SK-N-SH treated with all-trans-retinoic acid at 6 μM for 48 hours (cell line): ENCODE measurements at regions not wholly inside any gene's neighbourhood (a gene's known extent, or its start where the extent isn't known, plus 50 kb on each side); places are given as distances from the start of the nearest gene placed in this dataset.

Experiments
- ARNTL ChIP-seq: fragments of 450-650 bp; formaldehyde crosslinking; IDR thresholded peaks from 2 replicates; pipeline ENCODE4 v1.5.0; 2020; ENCODE audit warnings: low read depth, mild to moderate bottlenecking, moderate library complexity, borderline replicate concordance
- CSDC2 ChIP-seq: fragments of 250-450 bp; sonication (Bioruptor Pico); IDR thresholded peaks from 2 replicates; pipeline ENCODE4 v1.5.0; 2020; ENCODE audit warnings: mild to moderate bottlenecking, moderate library complexity
- ESRRG ChIP-seq: fragments of 250-450 bp; sonication (Bioruptor Pico); IDR thresholded peaks from 2 replicates; pipeline ENCODE4 v1.6.1; 2021; ENCODE audit warnings: mild to moderate bottlenecking
- GLIS3 ChIP-seq: fragments of 250-450 bp; sonication (Bioruptor Pico); IDR thresholded peaks from 2 replicates; pipeline ENCODE4 v1.5.0; 2020; ENCODE audit warnings: mild to moderate bottlenecking, moderate library complexity
- RARB ChIP-seq: fragments of 250-450 bp; sonication (Bioruptor Pico); IDR thresholded peaks from 2 replicates; pipeline ENCODE4 v1.8.0; 2021; ENCODE audit warnings: mild to moderate bottlenecking, moderate library complexity
- SNAI2 ChIP-seq: fragments of 250-450 bp; sonication (Bioruptor Pico); IDR thresholded peaks from 2 replicates; pipeline ENCODE4 v1.5.0; 2020; ENCODE audit warnings: mild to moderate bottlenecking, moderate library complexity
- TOX ChIP-seq: fragments of 250-450 bp; sonication (Bioruptor Pico); IDR thresholded peaks from 2 replicates; pipeline ENCODE4 v1.8.0; 2021; ENCODE audit warnings: mild to moderate bottlenecking, moderate library complexity, borderline replicate concordance
- ZFP3 ChIP-seq: fragments of 250-450 bp; sonication (Bioruptor Pico); IDR thresholded peaks from 2 replicates; pipeline ENCODE4 v1.5.0; 2020; ENCODE audit warnings: mild to moderate bottlenecking, moderate library complexity
- ZNF565 ChIP-seq: fragments of 450-650 bp; formaldehyde crosslinking; conservative IDR thresholded peaks from 2 replicates; pipeline ENCODE4 v1.5.0; 2020; ENCODE audit warnings: low read depth, mild to moderate bottlenecking, moderate library complexity
- ZNF70 ChIP-seq: fragments of 450-650 bp; formaldehyde crosslinking; IDR thresholded peaks from 2 replicates; pipeline ENCODE4 v1.5.0; 2020; ENCODE audit warnings: mild to moderate bottlenecking, moderate library complexity
- TF ChIP-seq, protein P1 (sequence below): fragments of 250-450 bp; sonication (Bioruptor Pico); IDR thresholded peaks from 2 replicates; pipeline ENCODE4 v1.8.0; 2020; ENCODE audit warnings: mild to moderate bottlenecking, moderate library complexity, borderline replicate concordance
- TF ChIP-seq, protein P2 (sequence below): fragments of 250-450 bp; sonication (Bioruptor Pico); IDR thresholded peaks from 2 replicates; pipeline ENCODE4 v1.5.1; 2020; ENCODE audit warnings: low read depth, mild to moderate bottlenecking, moderate library complexity
- TF ChIP-seq, protein P3 (sequence below): fragments of 250-450 bp; sonication (Bioruptor Pico); IDR thresholded peaks from 2 replicates; pipeline ENCODE4 v1.5.0; 2020; ENCODE audit warnings: mild to moderate bottlenecking, moderate library complexity

DNA sequence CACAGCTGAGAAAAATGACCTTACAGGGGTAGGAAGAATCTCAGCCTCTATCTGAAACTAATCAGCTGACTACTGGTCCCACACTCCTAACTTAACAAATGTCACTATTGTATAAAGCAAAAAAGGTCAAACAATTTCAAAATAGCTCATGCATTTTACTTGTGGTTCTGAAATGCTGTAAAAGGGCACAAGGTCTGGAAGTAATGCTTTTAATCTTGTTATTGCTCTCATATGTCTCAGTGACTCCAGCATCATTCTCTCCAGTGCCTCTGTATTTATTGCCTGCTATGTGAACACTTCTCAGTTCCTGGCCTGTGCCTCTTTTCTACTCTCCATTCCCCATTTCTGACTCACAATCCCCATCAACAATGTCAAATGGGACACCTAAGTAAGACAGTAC, 937.7 kb downstream of the CDH11 start:
- no peak for TF ChIP-seq GLIS3 (CRISPR knock-in tag)
- TF ChIP-seq, protein P1, sequence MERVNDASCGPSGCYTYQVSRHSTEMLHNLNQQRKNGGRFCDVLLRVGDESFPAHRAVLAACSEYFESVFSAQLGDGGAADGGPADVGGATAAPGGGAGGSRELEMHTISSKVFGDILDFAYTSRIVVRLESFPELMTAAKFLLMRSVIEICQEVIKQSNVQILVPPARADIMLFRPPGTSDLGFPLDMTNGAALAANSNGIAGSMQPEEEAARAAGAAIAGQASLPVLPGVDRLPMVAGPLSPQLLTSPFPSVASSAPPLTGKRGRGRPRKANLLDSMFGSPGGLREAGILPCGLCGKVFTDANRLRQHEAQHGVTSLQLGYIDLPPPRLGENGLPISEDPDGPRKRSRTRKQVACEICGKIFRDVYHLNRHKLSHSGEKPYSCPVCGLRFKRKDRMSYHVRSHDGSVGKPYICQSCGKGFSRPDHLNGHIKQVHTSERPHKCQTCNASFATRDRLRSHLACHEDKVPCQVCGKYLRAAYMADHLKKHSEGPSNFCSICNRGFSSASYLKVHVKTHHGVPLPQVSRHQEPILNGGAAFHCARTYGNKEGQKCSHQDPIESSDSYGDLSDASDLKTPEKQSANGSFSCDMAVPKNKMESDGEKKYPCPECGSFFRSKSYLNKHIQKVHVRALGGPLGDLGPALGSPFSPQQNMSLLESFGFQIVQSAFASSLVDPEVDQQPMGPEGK (CRISPR knock-in tag): no peak
- TF ChIP-seq, protein P2, sequence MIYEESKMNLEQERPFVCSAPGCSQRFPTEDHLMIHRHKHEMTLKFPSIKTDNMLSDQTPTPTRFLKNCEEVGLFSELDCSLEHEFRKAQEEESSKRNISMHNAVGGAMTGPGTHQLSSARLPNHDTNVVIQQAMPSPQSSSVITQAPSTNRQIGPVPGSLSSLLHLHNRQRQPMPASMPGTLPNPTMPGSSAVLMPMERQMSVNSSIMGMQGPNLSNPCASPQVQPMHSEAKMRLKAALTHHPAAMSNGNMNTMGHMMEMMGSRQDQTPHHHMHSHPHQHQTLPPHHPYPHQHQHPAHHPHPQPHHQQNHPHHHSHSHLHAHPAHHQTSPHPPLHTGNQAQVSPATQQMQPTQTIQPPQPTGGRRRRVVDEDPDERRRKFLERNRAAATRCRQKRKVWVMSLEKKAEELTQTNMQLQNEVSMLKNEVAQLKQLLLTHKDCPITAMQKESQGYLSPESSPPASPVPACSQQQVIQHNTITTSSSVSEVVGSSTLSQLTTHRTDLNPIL (CRISPR knock-in tag): no peak
- no peak for TF ChIP-seq ESRRG (CRISPR knock-in tag)
- TF ChIP-seq CSDC2: no peak
- TF ChIP-seq, protein P3, sequence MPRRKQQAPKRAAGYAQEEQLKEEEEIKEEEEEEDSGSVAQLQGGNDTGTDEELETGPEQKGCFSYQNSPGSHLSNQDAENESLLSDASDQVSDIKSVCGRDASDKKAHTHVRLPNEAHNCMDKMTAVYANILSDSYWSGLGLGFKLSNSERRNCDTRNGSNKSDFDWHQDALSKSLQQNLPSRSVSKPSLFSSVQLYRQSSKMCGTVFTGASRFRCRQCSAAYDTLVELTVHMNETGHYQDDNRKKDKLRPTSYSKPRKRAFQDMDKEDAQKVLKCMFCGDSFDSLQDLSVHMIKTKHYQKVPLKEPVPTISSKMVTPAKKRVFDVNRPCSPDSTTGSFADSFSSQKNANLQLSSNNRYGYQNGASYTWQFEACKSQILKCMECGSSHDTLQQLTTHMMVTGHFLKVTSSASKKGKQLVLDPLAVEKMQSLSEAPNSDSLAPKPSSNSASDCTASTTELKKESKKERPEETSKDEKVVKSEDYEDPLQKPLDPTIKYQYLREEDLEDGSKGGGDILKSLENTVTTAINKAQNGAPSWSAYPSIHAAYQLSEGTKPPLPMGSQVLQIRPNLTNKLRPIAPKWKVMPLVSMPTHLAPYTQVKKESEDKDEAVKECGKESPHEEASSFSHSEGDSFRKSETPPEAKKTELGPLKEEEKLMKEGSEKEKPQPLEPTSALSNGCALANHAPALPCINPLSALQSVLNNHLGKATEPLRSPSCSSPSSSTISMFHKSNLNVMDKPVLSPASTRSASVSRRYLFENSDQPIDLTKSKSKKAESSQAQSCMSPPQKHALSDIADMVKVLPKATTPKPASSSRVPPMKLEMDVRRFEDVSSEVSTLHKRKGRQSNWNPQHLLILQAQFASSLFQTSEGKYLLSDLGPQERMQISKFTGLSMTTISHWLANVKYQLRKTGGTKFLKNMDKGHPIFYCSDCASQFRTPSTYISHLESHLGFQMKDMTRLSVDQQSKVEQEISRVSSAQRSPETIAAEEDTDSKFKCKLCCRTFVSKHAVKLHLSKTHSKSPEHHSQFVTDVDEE (CRISPR knock-in tag): no peak
- no peak for TF ChIP-seq RARB
- no peak for TF ChIP-seq ZNF70 (CRISPR knock-in tag)
- TF ChIP-seq ARNTL (CRISPR knock-in tag): no peak
- no peak for TF ChIP-seq ZFP3 (CRISPR knock-in tag)
- no peak for TF ChIP-seq TOX (CRISPR knock-in tag)
- TF ChIP-seq ZNF565 (CRISPR knock-in tag): no peak
- TF ChIP-seq SNAI2: no peak
